K562 (cell line): ENCODE measurements at regions not wholly inside any gene's neighbourhood (a gene's known extent, or its start where the extent isn't known, plus 50 kb on each side); places are given as distances from the start of the nearest gene placed in this dataset.

Experiments used
- EP400 ChIP-seq: fragments of 450-650 bp; IDR thresholded peaks from 2 replicates; pipeline ENCODE4 v1.6.1; 2017; ENCODE audit warnings: antibody characterized with exemption, mild to moderate bottlenecking, moderate library complexity
- ESRRB ChIP-seq: fragments of 250-450 bp; sonication (Bioruptor Pico); IDR thresholded peaks from 2 replicates; pipeline ENCODE4 v1.5.0; 2020; ENCODE audit warnings: mild to moderate bottlenecking, moderate library complexity, borderline replicate concordance
- JUND ChIP-seq, 2 experiments: IDR thresholded peaks; 2 replicates in 1 of 2; 3 replicates in 1 of 2; pipeline ENCODE4 v1.6.1; 2011; ENCODE audit warnings: borderline replicate concordance in 2 of 2, low read depth in 2 of 2, low read length in 2 of 2, improper control_type of control experiment in 1 of 2, missing biosample characterization in 1 of 2, missing genetic modification characterization in 1 of 2, missing genetic modification reagents in 1 of 2
- PRPF4 ChIP-seq: fragments of 200-400 bp; formaldehyde crosslinking; IDR thresholded peaks from one replicate; pipeline ENCODE4 v1.6.1; 2017; ENCODE audit warnings: low read length, low read depth, mild to moderate bottlenecking; ENCODE audit not compliant: insufficient read depth, poor library complexity, severe bottlenecking
- SMC3 ChIP-seq: conservative IDR thresholded peaks from 2 replicates; pipeline ENCODE4 v1.6.1; 2011; ENCODE audit warnings: low read depth, low read length, improper control_type of control experiment; ENCODE audit not compliant: insufficient read depth
- SNIP1 ChIP-seq: fragments of 450-650 bp; IDR thresholded peaks from 2 replicates; pipeline ENCODE4 v1.7.1; 2017; ENCODE audit warnings: low read depth, mild to moderate bottlenecking
- TCF7L2 ChIP-seq: fragments of 150-350 bp; IDR thresholded peaks from 2 replicates; pipeline ENCODE4 v1.6.1; 2016; ENCODE audit warnings: low read depth, mild to moderate bottlenecking, low read length, moderate library complexity
- ZBTB7A ChIP-seq: IDR thresholded peaks from 2 replicates; pipeline ENCODE4 v1.6.1; 2011; ENCODE audit warnings: low read depth, mild to moderate bottlenecking, low read length, moderate library complexity, borderline replicate concordance; ENCODE audit not compliant: control insufficient read depth
- ZNF24 ChIP-seq: fragments of 450-650 bp; IDR thresholded peaks from 2 replicates; pipeline ENCODE4 v1.6.1; 2016
- ZNF444 ChIP-seq: fragments of 250-450 bp; sonication (Bioruptor Pico); IDR thresholded peaks from 2 replicates; pipeline ENCODE4 v1.4.0; 2020; ENCODE audit warnings: mild to moderate bottlenecking, moderate library complexity
- ZNF75A ChIP-seq: fragments of 450-650 bp; formaldehyde crosslinking; IDR thresholded peaks from 2 replicates; pipeline ENCODE4 v1.4.0; 2020; ENCODE audit warnings: mild to moderate bottlenecking
- TF ChIP-seq, protein P1 (sequence below): fragments of 450-650 bp; IDR thresholded peaks from 2 replicates; pipeline ENCODE4 v1.6.1; 2018; ENCODE audit not compliant: partially characterized antibody
- TF ChIP-seq, protein P2 (sequence below): sonication (generic); formaldehyde crosslinking; IDR thresholded peaks from 2 replicates; pipeline ENCODE4 v1.8.0; 2022; ENCODE audit warnings: missing genetic modification reagents, mild to moderate bottlenecking, borderline replicate concordance
- TF ChIP-seq, protein P3 (sequence below): IDR thresholded peaks from 2 replicates; pipeline ENCODE4 v1.6.1; 2011; ENCODE audit not compliant: insufficient read length; ENCODE audit errors: extremely low read depth
- TF ChIP-seq, protein P4 (sequence below): IDR thresholded peaks from 3 replicates; pipeline ENCODE4 v1.6.1; 2011; ENCODE audit warnings: borderline replicate concordance, mild to moderate bottlenecking; ENCODE audit not compliant: insufficient read length, insufficient read depth
- TF ChIP-seq, protein P5 (sequence below): fragments of 150-350 bp; conservative IDR thresholded peaks from 2 replicates; pipeline ENCODE4 v1.6.1; 2014; ENCODE audit warnings: low read length

DNA sequence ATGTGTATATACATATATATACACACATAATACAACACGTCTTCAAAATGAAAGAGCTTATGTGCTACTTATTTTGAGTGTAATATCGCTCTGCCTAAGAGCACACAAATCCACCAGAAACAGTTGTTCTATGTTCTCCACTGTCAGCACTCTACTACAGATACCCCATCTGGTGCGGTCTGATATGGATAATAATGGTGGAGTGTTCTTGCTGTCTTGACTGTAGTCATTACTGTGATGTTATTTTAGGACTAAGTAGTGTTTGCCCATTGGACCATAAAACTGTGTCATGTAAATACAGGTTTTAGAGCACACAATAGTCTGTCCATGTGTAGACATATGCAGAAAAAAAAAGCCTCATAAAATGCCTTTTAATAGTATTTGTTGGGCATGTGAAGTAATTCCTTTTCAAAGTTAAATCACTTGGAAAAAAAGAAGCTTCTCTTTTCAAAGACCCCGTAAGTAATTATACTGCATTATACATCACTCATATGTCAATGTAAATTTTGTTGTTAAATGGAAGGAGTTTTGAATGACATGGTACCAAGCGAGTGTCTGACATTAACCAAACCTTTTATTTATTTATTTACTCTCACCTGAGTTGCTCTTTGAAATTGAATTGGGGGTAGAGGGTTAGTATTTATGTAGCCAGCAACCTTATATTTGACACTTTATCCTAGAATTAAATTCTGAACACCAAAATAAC, 1249.2 kb upstream of the ZEB2 start (continued):
- TF ChIP-seq, protein P1, sequence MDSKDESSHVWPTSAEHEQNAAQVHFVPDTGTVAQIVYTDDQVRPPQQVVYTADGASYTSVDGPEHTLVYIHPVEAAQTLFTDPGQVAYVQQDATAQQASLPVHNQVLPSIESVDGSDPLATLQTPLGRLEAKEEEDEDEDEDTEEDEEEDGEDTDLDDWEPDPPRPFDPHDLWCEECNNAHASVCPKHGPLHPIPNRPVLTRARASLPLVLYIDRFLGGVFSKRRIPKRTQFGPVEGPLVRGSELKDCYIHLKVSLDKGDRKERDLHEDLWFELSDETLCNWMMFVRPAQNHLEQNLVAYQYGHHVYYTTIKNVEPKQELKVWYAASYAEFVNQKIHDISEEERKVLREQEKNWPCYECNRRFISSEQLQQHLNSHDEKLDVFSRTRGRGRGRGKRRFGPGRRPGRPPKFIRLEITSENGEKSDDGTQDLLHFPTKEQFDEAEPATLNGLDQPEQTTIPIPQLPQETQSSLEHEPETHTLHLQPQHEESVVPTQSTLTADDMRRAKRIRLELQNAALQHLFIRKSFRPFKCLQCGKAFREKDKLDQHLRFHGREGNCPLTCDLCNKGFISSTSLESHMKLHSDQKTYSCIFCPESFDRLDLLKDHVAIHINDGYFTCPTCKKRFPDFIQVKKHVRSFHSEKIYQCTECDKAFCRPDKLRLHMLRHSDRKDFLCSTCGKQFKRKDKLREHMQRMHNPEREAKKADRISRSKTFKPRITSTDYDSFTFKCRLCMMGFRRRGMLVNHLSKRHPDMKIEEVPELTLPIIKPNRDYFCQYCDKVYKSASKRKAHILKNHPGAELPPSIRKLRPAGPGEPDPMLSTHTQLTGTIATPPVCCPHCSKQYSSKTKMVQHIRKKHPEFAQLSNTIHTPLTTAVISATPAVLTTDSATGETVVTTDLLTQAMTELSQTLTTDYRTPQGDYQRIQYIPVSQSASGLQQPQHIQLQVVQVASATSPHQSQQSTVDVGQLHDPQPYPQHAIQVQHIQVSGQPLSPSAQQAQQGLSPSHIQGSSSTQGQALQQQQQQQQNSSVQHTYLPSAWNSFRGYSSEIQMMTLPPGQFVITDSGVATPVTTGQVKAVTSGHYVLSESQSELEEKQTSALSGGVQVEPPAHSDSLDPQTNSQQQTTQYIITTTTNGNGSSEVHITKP = peak; percentile 24
- TF ChIP-seq ESRRB (CRISPR knock-in tag) (no peak), ZBTB7A (no peak), SNIP1 (no peak), PRPF4 (no peak), ZNF75A (no peak), EP400 (no peak), ZNF24 (no peak), ZNF444 (CRISPR knock-in tag) (no peak), TCF7L2 (no peak), SMC3 (no peak), JUND (IDR thresholded peaks at IDR 0.05; ENCODE audit: borderline replicate concordance, low read depth, low read length) (peak; percentile 42; the same call in 1 of the 2 replicates), JUND (tag; IDR thresholded peaks at IDR 0.05; ENCODE audit: borderline replicate concordance, low read depth, low read length) (peak; percentile 34; the same call in 1 of the 3 replicates)
- TF ChIP-seq, protein P2, sequence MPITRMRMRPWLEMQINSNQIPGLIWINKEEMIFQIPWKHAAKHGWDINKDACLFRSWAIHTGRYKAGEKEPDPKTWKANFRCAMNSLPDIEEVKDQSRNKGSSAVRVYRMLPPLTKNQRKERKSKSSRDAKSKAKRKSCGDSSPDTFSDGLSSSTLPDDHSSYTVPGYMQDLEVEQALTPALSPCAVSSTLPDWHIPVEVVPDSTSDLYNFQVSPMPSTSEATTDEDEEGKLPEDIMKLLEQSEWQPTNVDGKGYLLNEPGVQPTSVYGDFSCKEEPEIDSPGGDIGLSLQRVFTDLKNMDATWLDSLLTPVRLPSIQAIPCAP = no peak
- TF ChIP-seq, protein P3, sequence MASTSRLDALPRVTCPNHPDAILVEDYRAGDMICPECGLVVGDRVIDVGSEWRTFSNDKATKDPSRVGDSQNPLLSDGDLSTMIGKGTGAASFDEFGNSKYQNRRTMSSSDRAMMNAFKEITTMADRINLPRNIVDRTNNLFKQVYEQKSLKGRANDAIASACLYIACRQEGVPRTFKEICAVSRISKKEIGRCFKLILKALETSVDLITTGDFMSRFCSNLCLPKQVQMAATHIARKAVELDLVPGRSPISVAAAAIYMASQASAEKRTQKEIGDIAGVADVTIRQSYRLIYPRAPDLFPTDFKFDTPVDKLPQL = no peak
- TF ChIP-seq, protein P4, sequence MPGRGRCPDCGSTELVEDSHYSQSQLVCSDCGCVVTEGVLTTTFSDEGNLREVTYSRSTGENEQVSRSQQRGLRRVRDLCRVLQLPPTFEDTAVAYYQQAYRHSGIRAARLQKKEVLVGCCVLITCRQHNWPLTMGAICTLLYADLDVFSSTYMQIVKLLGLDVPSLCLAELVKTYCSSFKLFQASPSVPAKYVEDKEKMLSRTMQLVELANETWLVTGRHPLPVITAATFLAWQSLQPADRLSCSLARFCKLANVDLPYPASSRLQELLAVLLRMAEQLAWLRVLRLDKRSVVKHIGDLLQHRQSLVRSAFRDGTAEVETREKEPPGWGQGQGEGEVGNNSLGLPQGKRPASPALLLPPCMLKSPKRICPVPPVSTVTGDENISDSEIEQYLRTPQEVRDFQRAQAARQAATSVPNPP = no peak
- TF ChIP-seq, protein P5, sequence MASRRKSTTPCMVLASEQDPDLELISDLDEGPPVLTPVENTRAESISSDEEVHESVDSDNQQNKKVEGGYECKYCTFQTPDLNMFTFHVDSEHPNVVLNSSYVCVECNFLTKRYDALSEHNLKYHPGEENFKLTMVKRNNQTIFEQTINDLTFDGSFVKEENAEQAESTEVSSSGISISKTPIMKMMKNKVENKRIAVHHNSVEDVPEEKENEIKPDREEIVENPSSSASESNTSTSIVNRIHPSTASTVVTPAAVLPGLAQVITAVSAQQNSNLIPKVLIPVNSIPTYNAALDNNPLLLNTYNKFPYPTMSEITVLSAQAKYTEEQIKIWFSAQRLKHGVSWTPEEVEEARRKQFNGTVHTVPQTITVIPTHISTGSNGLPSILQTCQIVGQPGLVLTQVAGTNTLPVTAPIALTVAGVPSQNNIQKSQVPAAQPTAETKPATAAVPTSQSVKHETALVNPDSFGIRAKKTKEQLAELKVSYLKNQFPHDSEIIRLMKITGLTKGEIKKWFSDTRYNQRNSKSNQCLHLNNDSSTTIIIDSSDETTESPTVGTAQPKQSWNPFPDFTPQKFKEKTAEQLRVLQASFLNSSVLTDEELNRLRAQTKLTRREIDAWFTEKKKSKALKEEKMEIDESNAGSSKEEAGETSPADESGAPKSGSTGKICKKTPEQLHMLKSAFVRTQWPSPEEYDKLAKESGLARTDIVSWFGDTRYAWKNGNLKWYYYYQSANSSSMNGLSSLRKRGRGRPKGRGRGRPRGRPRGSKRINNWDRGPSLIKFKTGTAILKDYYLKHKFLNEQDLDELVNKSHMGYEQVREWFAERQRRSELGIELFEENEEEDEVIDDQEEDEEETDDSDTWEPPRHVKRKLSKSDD = no peak
